ENCODE measurements at regions not wholly inside any gene's neighbourhood (a gene's known extent, or its start where the extent isn't known, plus 50 kb on each side); places are given as distances from the start of the nearest gene placed in this dataset.

DNA sequence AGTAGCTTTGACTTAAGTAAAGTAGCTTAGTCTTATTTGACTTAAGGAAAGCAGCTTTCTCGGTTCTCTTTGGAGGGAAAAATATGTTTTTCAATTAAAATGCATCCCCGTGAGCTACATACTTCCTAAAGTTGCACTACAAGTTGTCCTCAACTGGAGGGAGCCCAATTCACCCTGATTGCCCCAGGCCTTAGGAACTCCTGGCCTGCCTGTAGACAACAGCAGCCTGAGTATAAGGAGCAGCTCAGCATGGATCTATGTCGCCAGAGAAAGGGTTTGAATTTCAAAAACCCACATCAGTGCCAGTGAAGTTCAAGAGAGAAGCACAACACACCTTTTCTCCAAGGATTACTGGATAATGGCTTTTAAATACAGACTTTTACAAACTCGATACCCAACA lies 772.0 kb downstream of the TNS3 start:
- TF ChIP-seq TAF1 (IDR thresholded peaks at IDR 0.05; ENCODE audit: borderline replicate concordance, insufficient read depth, low read length) = no peak
- TF ChIP-seq, protein P1, sequence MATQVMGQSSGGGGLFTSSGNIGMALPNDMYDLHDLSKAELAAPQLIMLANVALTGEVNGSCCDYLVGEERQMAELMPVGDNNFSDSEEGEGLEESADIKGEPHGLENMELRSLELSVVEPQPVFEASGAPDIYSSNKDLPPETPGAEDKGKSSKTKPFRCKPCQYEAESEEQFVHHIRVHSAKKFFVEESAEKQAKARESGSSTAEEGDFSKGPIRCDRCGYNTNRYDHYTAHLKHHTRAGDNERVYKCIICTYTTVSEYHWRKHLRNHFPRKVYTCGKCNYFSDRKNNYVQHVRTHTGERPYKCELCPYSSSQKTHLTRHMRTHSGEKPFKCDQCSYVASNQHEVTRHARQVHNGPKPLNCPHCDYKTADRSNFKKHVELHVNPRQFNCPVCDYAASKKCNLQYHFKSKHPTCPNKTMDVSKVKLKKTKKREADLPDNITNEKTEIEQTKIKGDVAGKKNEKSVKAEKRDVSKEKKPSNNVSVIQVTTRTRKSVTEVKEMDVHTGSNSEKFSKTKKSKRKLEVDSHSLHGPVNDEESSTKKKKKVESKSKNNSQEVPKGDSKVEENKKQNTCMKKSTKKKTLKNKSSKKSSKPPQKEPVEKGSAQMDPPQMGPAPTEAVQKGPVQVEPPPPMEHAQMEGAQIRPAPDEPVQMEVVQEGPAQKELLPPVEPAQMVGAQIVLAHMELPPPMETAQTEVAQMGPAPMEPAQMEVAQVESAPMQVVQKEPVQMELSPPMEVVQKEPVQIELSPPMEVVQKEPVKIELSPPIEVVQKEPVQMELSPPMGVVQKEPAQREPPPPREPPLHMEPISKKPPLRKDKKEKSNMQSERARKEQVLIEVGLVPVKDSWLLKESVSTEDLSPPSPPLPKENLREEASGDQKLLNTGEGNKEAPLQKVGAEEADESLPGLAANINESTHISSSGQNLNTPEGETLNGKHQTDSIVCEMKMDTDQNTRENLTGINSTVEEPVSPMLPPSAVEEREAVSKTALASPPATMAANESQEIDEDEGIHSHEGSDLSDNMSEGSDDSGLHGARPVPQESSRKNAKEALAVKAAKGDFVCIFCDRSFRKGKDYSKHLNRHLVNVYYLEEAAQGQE (IDR thresholded peaks at IDR 0.05; ENCODE audit: insufficient read depth in 1 of 2, low read depth in 2 of 2, low read length in 2 of 2) = no peak
- TF ChIP-seq POLR2AphosphoS5 (IDR thresholded peaks at IDR 0.05; ENCODE audit: low read depth, low read length) = no peak
- no peak for TF ChIP-seq FOXP2 (optimal IDR thresholded peaks at IDR 0.05; ENCODE audit: borderline replicate concordance, extremely low read depth, extremely low read length, insufficient read depth)
- no peak for TF ChIP-seq SIN3A (IDR thresholded peaks at IDR 0.05; ENCODE audit: borderline replicate concordance, insufficient read depth, low read length)

DNA sequence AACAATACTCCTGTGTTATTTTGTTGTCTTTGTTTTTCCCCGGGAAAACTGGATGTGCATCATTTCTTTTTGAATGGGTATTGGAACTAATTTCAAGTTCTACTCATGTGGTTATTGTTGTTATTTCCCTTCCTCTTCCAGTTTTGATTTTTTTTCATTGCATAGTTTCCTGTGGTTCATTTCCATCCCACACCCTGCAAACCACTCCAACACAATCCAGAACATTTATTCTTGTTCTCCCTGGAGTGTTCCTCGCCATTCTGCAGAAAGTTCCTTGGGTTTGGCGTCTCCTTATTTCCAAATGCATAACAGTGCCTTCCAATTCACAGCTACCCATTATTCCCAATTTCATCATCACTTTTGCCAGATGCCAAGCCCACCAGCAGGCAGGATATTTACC lies 775.1 kb downstream of the TNS3 start:
- no peak for TF ChIP-seq FOXP2 (optimal IDR thresholded peaks at IDR 0.05; ENCODE audit: borderline replicate concordance, extremely low read depth, extremely low read length, insufficient read depth)

DNA sequence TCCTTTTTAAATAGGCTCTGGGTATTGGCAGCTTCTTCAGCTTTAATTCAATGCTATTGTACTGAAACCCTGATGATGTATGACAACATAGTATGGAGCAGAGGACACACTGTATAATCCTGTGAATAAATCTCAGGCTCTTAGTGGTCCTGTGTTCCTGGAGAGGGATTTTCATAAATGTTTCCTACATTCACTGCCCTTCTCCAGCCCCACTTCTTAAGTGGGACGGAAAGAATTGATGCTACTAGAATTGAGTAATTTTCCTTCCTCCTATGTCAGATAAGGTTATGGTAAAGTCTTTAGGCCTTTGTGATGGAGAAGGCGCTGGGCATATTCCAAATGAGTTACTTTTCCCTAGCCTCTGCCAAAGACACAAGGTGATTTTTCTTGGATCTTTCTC lies 779.4 kb downstream of the TNS3 start:
- no peak for TF ChIP-seq SIN3A (IDR thresholded peaks at IDR 0.05; ENCODE audit: borderline replicate concordance, insufficient read depth, low read length)
- no peak for TF ChIP-seq TAF1 (IDR thresholded peaks at IDR 0.05; ENCODE audit: borderline replicate concordance, insufficient read depth, low read length)
- no peak for TF ChIP-seq POLR2AphosphoS5 (IDR thresholded peaks at IDR 0.05; ENCODE audit: low read depth, low read length)
- TF ChIP-seq FOXP2 (optimal IDR thresholded peaks at IDR 0.05; ENCODE audit: borderline replicate concordance, extremely low read depth, extremely low read length, insufficient read depth) = no peak
- TF ChIP-seq, protein P1 (IDR thresholded peaks at IDR 0.05; ENCODE audit: insufficient read depth in 1 of 2, low read depth in 2 of 2, low read length in 2 of 2) = no peak

DNA sequence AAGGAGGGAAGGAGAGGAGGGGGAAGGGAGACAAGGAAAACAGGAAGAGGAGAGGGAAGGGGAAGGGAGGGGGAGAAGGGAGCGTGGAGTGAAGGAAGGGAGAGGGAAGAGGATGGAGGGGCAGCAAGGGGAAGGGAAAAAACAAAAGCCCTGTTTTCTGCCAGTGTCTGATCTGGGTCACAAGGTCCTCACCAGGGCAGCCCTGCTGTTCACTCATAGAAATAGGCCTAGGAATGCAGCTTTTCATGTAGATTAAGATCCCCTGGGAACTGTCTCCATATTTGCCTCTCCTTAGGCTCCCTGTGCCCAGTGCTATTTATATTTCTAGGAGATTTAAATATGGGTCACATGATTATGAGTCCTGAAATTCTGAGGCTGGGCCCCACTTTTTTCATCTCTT lies 790.7 kb downstream of the TNS3 start:
- TF ChIP-seq TAF1 (IDR thresholded peaks at IDR 0.05; ENCODE audit: borderline replicate concordance, insufficient read depth, low read length) (no peak), FOXP2 (optimal IDR thresholded peaks at IDR 0.05; ENCODE audit: borderline replicate concordance, extremely low read depth, extremely low read length, insufficient read depth) (no peak), SIN3A (IDR thresholded peaks at IDR 0.05; ENCODE audit: borderline replicate concordance, insufficient read depth, low read length) (no peak), POLR2AphosphoS5 (IDR thresholded peaks at IDR 0.05; ENCODE audit: low read depth, low read length) (no peak)
- TF ChIP-seq, protein P1 (IDR thresholded peaks at IDR 0.05; ENCODE audit: insufficient read depth in 1 of 2, low read depth in 2 of 2, low read length in 2 of 2) = no peak

DNA sequence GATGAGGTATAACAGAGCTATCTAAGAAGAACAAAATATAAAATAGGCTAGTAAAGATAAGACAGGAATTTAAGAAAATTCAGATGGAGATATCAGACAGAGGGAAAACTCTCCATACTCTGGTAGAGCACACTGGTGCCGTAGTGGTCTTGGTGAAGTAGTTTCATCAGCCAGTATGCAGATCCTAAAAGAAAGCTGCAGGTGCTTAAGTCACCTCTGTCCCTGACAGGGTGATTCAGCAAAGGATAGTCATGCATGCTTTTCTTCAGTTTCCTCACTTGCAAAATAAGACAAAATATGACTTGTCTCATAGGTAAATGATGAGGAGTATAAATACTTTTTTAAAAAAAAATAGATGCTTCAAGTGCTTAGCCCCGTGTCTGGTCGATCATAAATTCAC lies 794.9 kb downstream of the TNS3 start:
- no peak for TF ChIP-seq POLR2AphosphoS5 (IDR thresholded peaks at IDR 0.05; ENCODE audit: low read depth, low read length)
- TF ChIP-seq SIN3A (IDR thresholded peaks at IDR 0.05; ENCODE audit: borderline replicate concordance, insufficient read depth, low read length) = no peak
- TF ChIP-seq TAF1 (IDR thresholded peaks at IDR 0.05; ENCODE audit: borderline replicate concordance, insufficient read depth, low read length) = no peak
- no peak for TF ChIP-seq FOXP2 (optimal IDR thresholded peaks at IDR 0.05; ENCODE audit: borderline replicate concordance, extremely low read depth, extremely low read length, insufficient read depth)
- TF ChIP-seq, protein P1 (IDR thresholded peaks at IDR 0.05; ENCODE audit: insufficient read depth in 1 of 2, low read depth in 2 of 2, low read length in 2 of 2) = no peak
